HCT116 (cell line): ENCODE measurements at regions not wholly inside any gene's neighbourhood (a gene's known extent, or its start where the extent isn't known, plus 50 kb on each side); places are given as distances from the start of the nearest gene placed in this dataset.

Source experiments
- CEBPB ChIP-seq: IDR thresholded peaks from 2 replicates; pipeline ENCODE4 v1.6.1; 2012; ENCODE audit warnings: low read depth
- CTCF ChIP-seq, 3 experiments: fragments of 200-600 bp in 1 of 3; sonication (generic) in 1 of 3; IDR thresholded peaks in 2 of 3; conservative IDR thresholded peaks in 1 of 3; 2 replicates each; pipeline ENCODE4 v1.5.1; 2012 to 2017; ENCODE audit warnings: low read depth in 2 of 3, low read length in 2 of 3, antibody characterized with exemption in 1 of 3, borderline replicate concordance in 1 of 3, control low read depth in 1 of 3, mild to moderate bottlenecking in 1 of 3, mixed read lengths in 1 of 3, mixed run types in 1 of 3, moderate library complexity in 1 of 3; ENCODE audit not compliant: insufficient read depth in 1 of 3
- EZH2 ChIP-seq: fragments of 200-600 bp; sonication (generic); IDR thresholded peaks from 2 replicates; pipeline ENCODE4 v1.6.1; 2017; ENCODE audit warnings: antibody characterized with exemption, mixed run types
- POLR2A ChIP-seq: IDR thresholded peaks from 2 replicates; pipeline ENCODE4 v1.7.0; 2011; ENCODE audit warnings: borderline replicate concordance; ENCODE audit not compliant: insufficient read depth, insufficient read length; ENCODE audit errors: extremely low read depth
- POLR2AphosphoS5 ChIP-seq: IDR thresholded peaks from 2 replicates; pipeline ENCODE4 v1.6.1; 2011; ENCODE audit warnings: mild to moderate bottlenecking, low read depth, low read length, moderate library complexity
- RAD21 ChIP-seq: IDR thresholded peaks from 2 replicates; pipeline ENCODE4 v1.6.1; 2012; ENCODE audit warnings: low read depth, mild to moderate bottlenecking
- SIN3A ChIP-seq: IDR thresholded peaks from 2 replicates; pipeline ENCODE4 v1.6.1; 2012; ENCODE audit warnings: low read depth
- SRF ChIP-seq: IDR thresholded peaks from 2 replicates; pipeline ENCODE4 v1.6.1; 2012; ENCODE audit warnings: low read depth
- ZNF274 ChIP-seq: fragments of 200-500 bp; sonication (Bioruptor generic); IDR thresholded peaks from 2 replicates; pipeline ENCODE4 v1.6.1; 2014; ENCODE audit warnings: mild to moderate bottlenecking, low read depth, low read length, inconsistent platforms

GRCh38 chr12:77549383-77550128, 281.1 kb upstream of the NAV3 start:
- TF ChIP-seq CTCF (IDR thresholded peaks at IDR 0.05 in 2 of 3, conservative IDR thresholded peaks at IDR 0.05 in 1 of 3; ENCODE audit: borderline replicate concordance in 1 of 3, insufficient read depth in 1 of 3, low read depth in 2 of 3, low read length in 2 of 3) (no peak), POLR2A (no peak), POLR2AphosphoS5 (no peak), SIN3A (no peak), ZNF274 (no peak), EZH2 (no peak), RAD21 (no peak), SRF (no peak), CEBPB (no peak)
